HEK293 (cell line): ENCODE measurements at regions not wholly inside any gene's neighbourhood (a gene's known extent, or its start where the extent isn't known, plus 50 kb on each side); places are given as distances from the start of the nearest gene placed in this dataset.

Experiments
- CTCF ChIA-PET: fragments of 350-600 bp; formaldehyde crosslinking; extraction: SDS; loops from one replicate; lab custom pipeline; 2021; ENCODE audit warnings: antibody characterized with exemption; lab: Yijun Ruan, JAX
- POLR2A ChIA-PET: fragments of 300-600 bp; formaldehyde crosslinking; extraction: SDS; loops from one replicate; lab custom pipeline; 2020; ENCODE audit warnings: antibody characterized with exemption, inconsistent platforms; lab: Yijun Ruan, JAX
- H3K27ac ChIP-seq: fragments of 200-500 bp; sonication (Bioruptor generic); 2 replicates; pipeline ENCODE4 v1.5.1; 2014; ENCODE audit warnings: low read depth, low read length, control low read depth, inconsistent platforms; ENCODE audit errors: extremely low read depth
- H3K36me3 ChIP-seq, 2 experiments: fragments of 200-500 bp in 1 of 2; sonication (Bioruptor generic) in 1 of 2; 1 replicate in 1 of 2; 2 replicates in 1 of 2; pipeline ENCODE4 v1.5.1; 2014 to 2017; ENCODE audit warnings: inconsistent platforms in 2 of 2, low read length in 2 of 2; ENCODE audit not compliant: control insufficient read depth in 2 of 2, insufficient read depth in 1 of 2
- H3K4me1 ChIP-seq: fragments of 200-500 bp; sonication (Bioruptor generic); 2 replicates; pipeline ENCODE4 v1.5.1; 2014; ENCODE audit warnings: mild to moderate bottlenecking, low read length, inconsistent platforms; ENCODE audit not compliant: control insufficient read depth, insufficient read depth
- H3K4me3 ChIP-seq: 2 replicates; pipeline ENCODE4 v1.5.1; 2011; ENCODE audit warnings: low read depth, mild to moderate bottlenecking, control low read depth, low read length, moderate library complexity
- H3K9me3 ChIP-seq: fragments of 200-500 bp; sonication (Bioruptor generic); 2 replicates; pipeline ENCODE4 v1.5.1; 2014; ENCODE audit warnings: low read depth, low read length, inconsistent platforms; ENCODE audit not compliant: control insufficient read depth, insufficient read depth
- GLIS2 ChIP-seq: fragments of 450-650 bp; formaldehyde crosslinking; IDR thresholded peaks from 2 replicates; pipeline ENCODE4 v1.5.1; 2016; ENCODE audit warnings: missing biosample characterization, missing genetic modification characterization
- HOXC10 ChIP-seq: sonication (generic); formaldehyde crosslinking; IDR thresholded peaks from 2 replicates; pipeline ENCODE4 v1.8.1; 2023; ENCODE audit warnings: mild to moderate bottlenecking, missing genetic modification reagents
- HOXD13 ChIP-seq: sonication (generic); formaldehyde crosslinking; IDR thresholded peaks from 2 replicates; pipeline ENCODE4 v1.8.0; 2022; ENCODE audit warnings: missing genetic modification reagents, borderline replicate concordance
- IKZF3 ChIP-seq: fragments of 450-650 bp; IDR thresholded peaks from 2 replicates; pipeline ENCODE4 v1.5.0; 2018; ENCODE audit warnings: missing biosample characterization, mild to moderate bottlenecking, missing genetic modification characterization, moderate library complexity
- KLF9 ChIP-seq: fragments of 450-650 bp; formaldehyde crosslinking; IDR thresholded peaks from 2 replicates; pipeline ENCODE4 v1.5.1; 2016; ENCODE audit warnings: missing biosample characterization, missing genetic modification characterization, low read depth
- SP7 ChIP-seq: fragments of 450-650 bp; formaldehyde crosslinking; IDR thresholded peaks from 2 replicates; pipeline ENCODE4 v1.5.1; 2016; ENCODE audit warnings: missing biosample characterization, missing genetic modification characterization
- ZFP3 ChIP-seq: fragments of 450-650 bp; formaldehyde crosslinking; IDR thresholded peaks from 2 replicates; pipeline ENCODE4 v1.5.1; 2016; ENCODE audit warnings: low read depth, missing biosample characterization, missing genetic modification characterization
- ZNF473 ChIP-seq: fragments of 450-650 bp; formaldehyde crosslinking; IDR thresholded peaks from 2 replicates; pipeline ENCODE4 v1.5.1; 2017; ENCODE audit warnings: missing biosample characterization, missing genetic modification characterization
- ZNF670 ChIP-seq: fragments of 450-650 bp; formaldehyde crosslinking; IDR thresholded peaks from 2 replicates; pipeline ENCODE4 v1.5.1; 2016; ENCODE audit warnings: missing biosample characterization, missing genetic modification characterization, low read depth
- ZNF777 ChIP-seq: fragments of 450-650 bp; formaldehyde crosslinking; IDR thresholded peaks from 2 replicates; pipeline ENCODE4 v1.5.1; 2017; ENCODE audit warnings: missing biosample characterization, missing genetic modification characterization, borderline replicate concordance
- ZNF791 ChIP-seq: fragments of 450-650 bp; formaldehyde crosslinking; IDR thresholded peaks from 2 replicates; pipeline ENCODE4 v1.5.1; 2016; ENCODE audit warnings: missing biosample characterization, missing genetic modification characterization
- TF ChIP-seq, protein P1 (sequence below): fragments of 450-650 bp; formaldehyde crosslinking; IDR thresholded peaks from 2 replicates; pipeline ENCODE4 v1.5.1; 2017; ENCODE audit warnings: missing biosample characterization, mild to moderate bottlenecking, missing genetic modification characterization, moderate library complexity
- TF ChIP-seq, protein P2 (sequence below): fragments of 450-650 bp; formaldehyde crosslinking; IDR thresholded peaks from 2 replicates; pipeline ENCODE4 v1.5.1; 2016; ENCODE audit warnings: missing biosample characterization, missing genetic modification characterization
- TF ChIP-seq, protein P3 (sequence below): fragments of 450-650 bp; formaldehyde crosslinking; IDR thresholded peaks from 2 replicates; pipeline ENCODE4 v1.5.1; 2016; ENCODE audit warnings: missing biosample characterization, missing genetic modification characterization

DNA sequence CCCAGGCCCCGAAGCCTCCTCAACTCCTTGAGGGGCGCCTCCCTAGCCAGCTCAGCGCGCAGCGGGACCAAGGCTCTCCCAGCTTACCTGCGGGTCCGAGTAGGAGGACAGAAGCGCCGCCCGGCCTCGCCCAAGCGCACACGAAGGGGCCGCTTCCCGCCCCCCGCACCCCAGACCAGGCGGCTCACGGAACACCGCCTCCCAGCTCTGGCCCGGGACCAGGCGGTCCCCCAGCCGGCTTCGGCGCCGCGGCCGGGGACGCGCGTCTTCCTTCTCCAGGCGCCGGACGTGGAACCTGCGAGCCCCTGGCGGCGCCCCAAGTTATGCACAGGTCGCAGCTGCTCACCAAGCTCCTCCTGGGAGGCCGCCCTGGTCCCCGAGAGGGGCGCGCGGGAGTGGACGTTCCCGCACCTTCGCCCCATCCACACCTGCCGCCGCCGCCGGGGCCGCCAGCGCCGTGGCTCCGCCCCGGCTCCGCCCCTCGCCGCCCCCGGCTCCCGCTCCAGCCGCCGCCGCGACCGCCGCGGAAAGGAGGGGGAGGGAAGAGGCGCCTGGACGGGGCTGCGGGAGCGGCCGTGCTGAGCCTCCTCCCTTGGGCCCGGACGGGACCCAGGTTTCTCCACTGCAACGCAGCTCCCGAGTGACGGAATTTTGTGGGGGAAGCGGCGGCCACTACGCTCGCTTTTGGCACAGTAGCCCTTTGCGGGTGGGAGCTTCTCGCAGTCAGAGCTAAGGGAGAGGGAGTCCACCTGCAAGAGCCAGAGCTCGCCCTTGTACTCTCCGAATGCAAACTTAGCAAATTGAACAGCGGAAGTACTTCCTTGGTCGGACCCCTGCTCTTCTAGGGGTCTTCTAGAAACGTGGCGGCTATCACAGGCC, 77.5 kb upstream of the IFNE start (continued):
- TF ChIP-seq, protein P1, sequence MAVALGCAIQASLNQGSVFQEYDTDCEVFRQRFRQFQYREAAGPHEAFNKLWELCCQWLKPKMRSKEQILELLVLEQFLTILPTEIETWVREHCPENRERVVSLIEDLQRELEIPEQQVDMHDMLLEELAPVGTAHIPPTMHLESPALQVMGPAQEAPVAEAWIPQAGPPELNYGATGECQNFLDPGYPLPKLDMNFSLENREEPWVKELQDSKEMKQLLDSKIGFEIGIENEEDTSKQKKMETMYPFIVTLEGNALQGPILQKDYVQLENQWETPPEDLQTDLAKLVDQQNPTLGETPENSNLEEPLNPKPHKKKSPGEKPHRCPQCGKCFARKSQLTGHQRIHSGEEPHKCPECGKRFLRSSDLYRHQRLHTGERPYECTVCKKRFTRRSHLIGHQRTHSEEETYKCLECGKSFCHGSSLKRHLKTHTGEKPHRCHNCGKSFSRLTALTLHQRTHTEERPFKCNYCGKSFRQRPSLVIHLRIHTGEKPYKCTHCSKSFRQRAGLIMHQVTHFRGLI (tag by site-specific recombination), result no peak
- TF ChIP-seq, protein P2, sequence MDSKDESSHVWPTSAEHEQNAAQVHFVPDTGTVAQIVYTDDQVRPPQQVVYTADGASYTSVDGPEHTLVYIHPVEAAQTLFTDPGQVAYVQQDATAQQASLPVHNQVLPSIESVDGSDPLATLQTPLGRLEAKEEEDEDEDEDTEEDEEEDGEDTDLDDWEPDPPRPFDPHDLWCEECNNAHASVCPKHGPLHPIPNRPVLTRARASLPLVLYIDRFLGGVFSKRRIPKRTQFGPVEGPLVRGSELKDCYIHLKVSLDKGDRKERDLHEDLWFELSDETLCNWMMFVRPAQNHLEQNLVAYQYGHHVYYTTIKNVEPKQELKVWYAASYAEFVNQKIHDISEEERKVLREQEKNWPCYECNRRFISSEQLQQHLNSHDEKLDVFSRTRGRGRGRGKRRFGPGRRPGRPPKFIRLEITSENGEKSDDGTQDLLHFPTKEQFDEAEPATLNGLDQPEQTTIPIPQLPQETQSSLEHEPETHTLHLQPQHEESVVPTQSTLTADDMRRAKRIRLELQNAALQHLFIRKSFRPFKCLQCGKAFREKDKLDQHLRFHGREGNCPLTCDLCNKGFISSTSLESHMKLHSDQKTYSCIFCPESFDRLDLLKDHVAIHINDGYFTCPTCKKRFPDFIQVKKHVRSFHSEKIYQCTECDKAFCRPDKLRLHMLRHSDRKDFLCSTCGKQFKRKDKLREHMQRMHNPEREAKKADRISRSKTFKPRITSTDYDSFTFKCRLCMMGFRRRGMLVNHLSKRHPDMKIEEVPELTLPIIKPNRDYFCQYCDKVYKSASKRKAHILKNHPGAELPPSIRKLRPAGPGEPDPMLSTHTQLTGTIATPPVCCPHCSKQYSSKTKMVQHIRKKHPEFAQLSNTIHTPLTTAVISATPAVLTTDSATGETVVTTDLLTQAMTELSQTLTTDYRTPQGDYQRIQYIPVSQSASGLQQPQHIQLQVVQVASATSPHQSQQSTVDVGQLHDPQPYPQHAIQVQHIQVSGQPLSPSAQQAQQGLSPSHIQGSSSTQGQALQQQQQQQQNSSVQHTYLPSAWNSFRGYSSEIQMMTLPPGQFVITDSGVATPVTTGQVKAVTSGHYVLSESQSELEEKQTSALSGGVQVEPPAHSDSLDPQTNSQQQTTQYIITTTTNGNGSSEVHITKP, result peak; percentile 77
- TF ChIP-seq HOXD13 (CRISPR knock-in tag), result peak; percentile 43; the same call in 1 of the 2 replicates
- TF ChIP-seq IKZF3 (tag by site-specific recombination), result 0 out of 2 replicates have a peak, but pooled peaks have one; percentile 30
- no peak for TF ChIP-seq ZNF791
- TF ChIP-seq HOXC10 (CRISPR knock-in tag), result 0 out of 2 replicates have a peak, but pooled peaks have one; percentile 23
- no peak for TF ChIP-seq ZFP3 (tag by site-specific recombination)
- TF ChIP-seq ZNF670 (tag by site-specific recombination), result no peak
- TF ChIP-seq KLF9 (tag by site-specific recombination), result 0 out of 2 replicates have a peak, but pooled peaks have one; percentile 19
- peak; percentile 85 for TF ChIP-seq GLIS2

DNA sequence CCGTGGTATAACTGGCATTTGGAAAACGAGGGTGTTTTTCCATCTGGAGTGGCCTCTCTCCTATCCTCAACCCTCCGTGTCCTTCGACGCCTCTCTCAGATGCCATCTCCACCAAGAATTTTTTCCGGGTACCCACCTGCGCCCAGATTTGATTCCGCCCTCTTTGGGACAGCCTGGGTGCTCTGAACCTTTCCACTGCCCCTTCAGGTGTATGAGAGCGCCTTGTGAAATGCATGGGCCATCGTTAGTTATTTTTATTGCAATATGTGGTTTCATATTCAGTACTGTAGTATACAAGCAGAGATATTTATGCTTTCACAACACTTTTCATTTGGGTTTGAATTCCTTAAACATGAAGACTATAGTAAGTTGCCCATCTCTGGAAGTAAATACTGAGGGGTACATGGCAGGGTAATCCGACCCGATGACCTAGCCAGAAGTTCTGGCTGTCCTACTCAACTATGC, 78.2 kb upstream of the IFNE start:
- H3K4me3 ChIP-seq, result peak overlapping the region; percentile 98; the same call in 1 of the 2 replicates
- H3K4me1 ChIP-seq, result peaks cover 12% of the 10 kb centered on the region; the same call in 1 of the 2 replicates
- CTCF ChIA-PET, result interaction anchor here (0.6 kb wide), 1 partner anchor 17 kb away, joined by 4 read pairs; no protein-coding TSS in a partner anchor
- no peaks in the 10 kb centered on the region for H3K36me3 ChIP-seq
- no peak for TF ChIP-seq ZNF473 (tag by site-specific recombination)
- TF ChIP-seq, protein P2, result peak; percentile 17; the same call in 1 of the 2 replicates
- POLR2A ChIA-PET, result interaction anchor here (1.0 to 2.4 kb wide), 6 partner anchors 11 to 448 kb away, joined by 3 to 14 read pairs (median 10); partner anchors contain the start of genes CDKN2B and MTAP
- peak overlapping the region; percentile 91 for H3K27ac ChIP-seq
- no peaks in the 10 kb centered on the region for H3K9me3 ChIP-seq

DNA sequence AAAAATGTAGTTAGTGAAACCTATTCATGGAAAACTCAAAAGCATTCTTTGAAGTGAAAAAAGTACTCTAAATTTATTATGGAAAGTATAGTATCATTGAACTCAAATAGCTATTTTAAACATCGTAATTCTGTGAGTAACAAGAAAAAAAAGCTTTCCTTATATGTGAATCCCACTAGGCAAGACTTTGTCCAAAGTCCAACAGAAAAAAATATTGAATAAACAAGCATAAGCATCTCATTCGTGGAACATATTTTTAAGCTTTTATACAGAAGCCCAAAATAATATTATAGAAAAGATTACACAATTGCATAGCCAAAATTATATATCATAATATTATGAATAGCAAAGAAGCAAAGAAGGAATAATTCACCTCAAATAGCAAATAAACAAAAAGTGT, 79.4 kb upstream of the IFNE start:
- TF ChIP-seq, protein P3, sequence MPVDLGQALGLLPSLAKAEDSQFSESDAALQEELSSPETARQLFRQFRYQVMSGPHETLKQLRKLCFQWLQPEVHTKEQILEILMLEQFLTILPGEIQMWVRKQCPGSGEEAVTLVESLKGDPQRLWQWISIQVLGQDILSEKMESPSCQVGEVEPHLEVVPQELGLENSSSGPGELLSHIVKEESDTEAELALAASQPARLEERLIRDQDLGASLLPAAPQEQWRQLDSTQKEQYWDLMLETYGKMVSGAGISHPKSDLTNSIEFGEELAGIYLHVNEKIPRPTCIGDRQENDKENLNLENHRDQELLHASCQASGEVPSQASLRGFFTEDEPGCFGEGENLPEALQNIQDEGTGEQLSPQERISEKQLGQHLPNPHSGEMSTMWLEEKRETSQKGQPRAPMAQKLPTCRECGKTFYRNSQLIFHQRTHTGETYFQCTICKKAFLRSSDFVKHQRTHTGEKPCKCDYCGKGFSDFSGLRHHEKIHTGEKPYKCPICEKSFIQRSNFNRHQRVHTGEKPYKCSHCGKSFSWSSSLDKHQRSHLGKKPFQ, result no peak
- TF ChIP-seq ZNF777 (tag by site-specific recombination) (no peak), SP7 (tag by site-specific recombination) (no peak)
- ChIA-PET CTCF (interaction anchor here (0.6 to 1.2 kb wide), 4 partner anchors 9 to 227 kb away, joined by 3 to 10 read pairs (median 4); no protein-coding TSS in a partner anchor), POLR2A (interaction anchor here (1.1 kb wide), 1 partner anchor 15 kb away, joined by 4 read pairs; no protein-coding TSS in a partner anchor)
- Histone ChIP-seq H3K36me3 (no peaks in the 10 kb centered on the region), H3K9me3 (no peaks in the 10 kb centered on the region), H3K27ac (no peak overlapping the region), H3K4me1 (peaks cover 10% of the 10 kb centered on the region; the same call in 1 of the 2 replicates), H3K4me3 (no peak overlapping the region)
